ENCODE measurements at regions not wholly inside any gene's neighbourhood (a gene's known extent, or its start where the extent isn't known, plus 50 kb on each side); places are given as distances from the start of the nearest gene placed in this dataset.
"Not testable (repeated sequence)": the region's sequence is repeated elsewhere in the genome, so short reads cannot be mapped to it uniquely, and the experiment has no call there.

- DNase-seq (ENCODE audit: low spot score), result no peak
Measured at GRCh38 chr9:33690143-33690933, 105.0 kb upstream of the PRSS3 start.

- no peak for DNase-seq (ENCODE audit: low spot score)
Measured at GRCh38 chr9:33695299-33695698, 100.1 kb upstream of the PRSS3 start.

- no peak for DNase-seq (ENCODE audit: low spot score)
Measured at GRCh38 chr9:33695856-33696255, 99.5 kb upstream of the PRSS3 start.

GRCh38 chr9:33697171-33697570 is 98.2 kb upstream of the PRSS3 start:
- DNase-seq (ENCODE audit: low spot score), result no peak

- no peak for DNase-seq (ENCODE audit: low spot score)
Measured at GRCh38 chr9:33698267-33698666, 97.1 kb upstream of the PRSS3 start.

GRCh38 chr9:33700940-33701339 is 94.4 kb upstream of the PRSS3 start:
- DNase-seq (ENCODE audit: low spot score), result not testable (repeated sequence)

- DNase-seq (ENCODE audit: low spot score), result no peak
Measured at GRCh38 chr9:33703430-33704102, 91.8 kb upstream of the PRSS3 start.

GRCh38 chr9:33705440-33705839 is 89.9 kb upstream of the PRSS3 start:
- not testable (repeated sequence) for DNase-seq (ENCODE audit: low spot score)

- DNase-seq (ENCODE audit: low spot score), result no peak
Measured at GRCh38 chr9:33708441-33708840, 86.9 kb upstream of the PRSS3 start.

GRCh38 chr9:33709269-33709668 is 86.1 kb upstream of the PRSS3 start:
- no peak for DNase-seq (ENCODE audit: low spot score)

GRCh38 chr9:33711418-33711817 is 83.9 kb upstream of the PRSS3 start:
- DNase-seq (ENCODE audit: low spot score), result not testable (repeated sequence)

GRCh38 chr9:33714989-33715388 is 80.4 kb upstream of the PRSS3 start:
- DNase-seq (ENCODE audit: low spot score), result no peak

- no peak for DNase-seq (ENCODE audit: low spot score)
Measured at GRCh38 chr9:33718987-33719386, 76.4 kb upstream of the PRSS3 start.

- DNase-seq (ENCODE audit: low spot score), result no peak
Measured at GRCh38 chr9:33719581-33720374, 75.6 kb upstream of the PRSS3 start.

GRCh38 chr9:33721674-33722358 is 73.5 kb upstream of the PRSS3 start:
- peak; percentile 95 for DNase-seq (ENCODE audit: low spot score)

GRCh38 chr9:33722359-33722675 is 73.0 kb upstream of the PRSS3 start:
- no peak for DNase-seq (ENCODE audit: low spot score)

- no peak for DNase-seq (ENCODE audit: low spot score)
Measured at GRCh38 chr9:33728613-33729012, 66.7 kb upstream of the PRSS3 start.

GRCh38 chr9:33731142-33731541 is 64.2 kb upstream of the PRSS3 start:
- DNase-seq (ENCODE audit: low spot score), result no peak

GRCh38 chr9:33731625-33732024 is 63.7 kb upstream of the PRSS3 start:
- DNase-seq (ENCODE audit: low spot score), result no peak

GRCh38 chr9:33734247-33734940 is 61.0 kb upstream of the PRSS3 start:
- DNase-seq (ENCODE audit: low spot score), result not testable (repeated sequence)
